Stimulated activated CD4-positive, alpha-beta T cell treated with anti-CD3 and anti-CD28 coated beads, Interleukin-1b, Interleukin-23, amount 100 ng/mL, for 48 hours (primary cell): ENCODE measurements at regions not wholly inside any gene's neighbourhood (a gene's known extent, or its start where the extent isn't known, plus 50 kb on each side); places are given as distances from the start of the nearest gene placed in this dataset.
"Not testable (repeated sequence)": the region's sequence is repeated elsewhere in the genome, so short reads cannot be mapped to it uniquely, and the experiment has no call there.

Experiments
- DNase-seq: peaks from one replicate; pipeline ENCODE4 v3.0.0-alpha.2; 2020

DNA sequence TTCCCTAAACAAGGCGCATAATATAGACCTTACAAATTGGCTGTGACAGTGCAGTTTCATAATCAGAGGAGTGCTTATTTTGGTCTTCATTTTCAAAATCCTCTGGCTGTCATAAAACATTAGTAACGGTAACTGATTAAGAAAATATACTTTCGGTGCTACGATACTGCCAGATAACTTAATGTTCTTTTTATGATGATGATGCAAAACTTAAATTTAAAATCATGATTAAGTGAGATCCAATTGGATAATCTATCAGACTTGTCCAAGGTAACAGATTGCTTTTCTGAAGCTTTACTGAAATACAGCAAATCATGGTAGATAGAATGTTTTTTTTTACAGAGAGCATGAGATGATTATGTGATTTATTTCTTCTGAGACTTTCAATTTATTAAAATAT is 364.2 kb upstream of the CNTN3 start:
- no peak for DNase-seq

DNA sequence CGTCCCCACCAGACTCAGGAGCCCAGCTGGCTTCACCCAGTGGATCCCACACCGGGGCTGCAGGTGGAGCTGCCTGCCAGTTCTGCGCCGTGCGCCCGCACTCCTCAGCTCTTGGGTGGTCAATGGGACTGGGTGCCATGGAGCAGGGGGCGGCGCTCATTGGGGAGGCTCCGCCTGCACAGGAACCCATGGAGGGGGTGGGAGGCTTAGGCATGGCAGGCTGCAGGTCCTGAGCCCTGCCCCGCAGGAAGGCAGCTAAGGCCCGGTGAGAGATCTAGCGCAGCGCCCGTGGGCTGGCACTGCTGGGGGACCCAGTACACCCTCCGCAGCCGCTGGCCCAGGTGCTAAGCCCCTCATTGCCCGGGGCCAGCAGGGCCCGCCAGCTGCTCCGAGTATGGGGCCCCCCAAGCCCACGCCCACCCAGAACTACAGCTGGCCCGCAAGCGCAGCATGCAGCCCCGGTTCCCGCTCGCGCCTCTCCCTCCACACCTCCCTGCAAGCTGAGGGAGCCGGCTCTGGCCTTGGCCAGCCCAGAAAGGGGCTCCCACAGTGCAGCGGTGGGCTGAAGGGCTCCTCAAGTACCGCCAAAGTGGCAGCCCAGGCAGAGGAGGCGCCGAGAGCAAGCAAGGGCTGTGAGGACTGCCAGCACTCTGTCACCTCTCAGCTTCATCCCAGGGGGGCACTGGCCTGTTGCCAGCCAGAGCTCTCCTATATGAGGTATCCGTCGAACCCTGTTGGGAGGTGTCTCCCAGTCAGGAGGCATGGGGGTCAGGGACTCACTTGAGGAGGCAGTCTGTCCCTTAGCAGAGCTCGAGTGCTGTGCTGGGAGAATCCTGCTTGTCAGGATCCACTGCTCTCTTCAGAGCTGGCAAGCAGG is 370.8 kb upstream of the CNTN3 start:
- not testable (repeated sequence) for DNase-seq

DNA sequence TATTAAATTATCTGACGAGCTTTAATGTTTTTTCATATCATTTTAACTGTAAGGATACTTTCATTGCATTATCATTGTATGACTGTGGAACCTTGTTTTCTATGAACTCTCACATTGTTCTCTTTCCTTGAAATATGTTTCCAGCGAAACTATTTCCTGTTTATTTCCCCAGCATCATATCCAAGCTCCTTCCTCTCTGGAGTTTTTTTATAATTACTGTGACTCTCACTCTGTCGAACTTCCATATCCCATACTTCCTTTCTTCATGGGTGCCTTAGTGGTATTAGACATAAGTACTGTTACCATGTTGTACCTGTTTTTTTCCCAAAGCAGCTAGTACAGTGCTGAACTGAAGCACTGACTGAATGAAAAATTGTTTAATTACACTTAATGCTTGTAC is 373.6 kb upstream of the CNTN3 start:
- no peak for DNase-seq

DNA sequence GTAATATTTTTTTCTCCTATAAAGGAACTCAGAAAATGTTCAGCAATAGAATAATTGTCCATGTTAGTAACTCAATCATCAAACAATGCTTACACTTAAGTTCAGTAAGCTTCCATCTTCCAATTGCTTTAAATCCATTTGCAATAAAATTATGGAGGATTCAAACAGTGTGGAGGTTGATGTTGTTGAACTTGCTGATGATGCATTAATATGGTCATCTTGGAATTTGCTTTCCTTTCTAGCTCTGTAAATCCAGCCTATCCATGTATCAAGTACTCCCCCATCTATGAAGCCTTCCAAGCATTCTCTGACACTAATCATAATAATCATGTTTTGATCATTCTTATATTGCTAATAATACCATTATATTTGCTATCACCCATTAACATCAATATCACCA is 378.4 kb upstream of the CNTN3 start:
- DNase-seq = no peak

DNA sequence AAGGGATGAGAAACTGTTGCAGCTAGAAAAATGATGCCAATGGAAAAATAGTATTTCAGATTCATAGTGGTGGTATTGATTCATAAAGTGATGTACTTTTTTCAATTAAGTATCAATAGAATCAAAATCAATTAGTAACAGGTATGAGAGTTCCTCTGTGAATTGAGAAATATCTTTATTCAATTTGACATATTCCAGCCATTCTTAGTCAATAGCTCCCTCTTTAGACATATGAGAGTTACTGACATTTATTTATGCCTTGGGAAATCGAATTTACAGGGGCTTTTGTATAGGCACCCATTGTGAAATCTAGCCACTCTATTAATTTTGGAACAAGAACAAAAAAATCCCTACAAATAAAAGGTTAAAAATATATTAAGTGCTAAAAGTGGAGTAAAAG is 386.9 kb upstream of the CNTN3 start:
- no peak for DNase-seq

DNA sequence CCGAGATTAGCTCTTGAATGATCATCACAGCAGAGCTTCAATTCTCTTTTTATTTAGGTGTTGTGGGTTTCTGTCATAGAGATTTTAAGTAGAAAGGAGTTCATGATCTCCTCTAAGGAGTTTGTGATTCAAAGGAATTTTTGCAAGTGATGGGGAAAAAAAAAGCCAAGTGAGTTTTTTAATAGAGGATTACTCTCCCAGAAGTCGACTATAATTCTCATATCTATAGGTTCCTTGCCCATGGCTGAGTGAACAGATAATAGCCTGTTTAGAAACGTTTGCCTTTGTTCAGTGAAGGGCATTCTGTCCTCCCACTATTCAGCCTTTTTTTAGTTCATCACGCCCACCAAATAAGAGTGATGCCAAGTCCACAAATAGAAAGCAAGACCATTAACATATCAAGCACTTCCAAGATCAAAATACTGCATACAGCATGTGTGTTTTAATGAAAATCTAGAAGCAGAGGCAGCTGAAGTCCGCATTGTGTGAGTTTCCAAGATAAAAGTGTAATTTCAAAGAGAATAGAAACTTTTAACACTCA is 398.4 kb upstream of the CNTN3 start:
- no peak for DNase-seq

DNA sequence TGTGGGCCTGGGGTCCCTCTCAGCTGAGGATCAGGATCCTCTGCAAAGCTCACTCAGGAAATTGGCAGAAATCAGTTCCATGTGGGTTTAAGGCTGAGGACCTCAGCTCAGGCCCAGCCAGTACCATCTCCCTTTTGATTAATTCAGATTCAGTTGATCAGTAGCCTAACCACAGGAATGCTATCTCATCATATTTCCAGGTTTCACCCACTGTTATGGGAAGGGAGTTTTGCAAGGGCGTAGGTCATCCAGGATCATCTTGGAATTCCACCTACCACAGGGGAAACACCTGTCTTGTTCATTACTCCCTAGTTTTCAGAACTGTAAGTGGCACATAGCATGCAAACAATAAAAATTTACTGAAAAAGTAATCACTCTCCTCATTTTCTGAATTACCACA is 399.5 kb upstream of the CNTN3 start:
- no peak for DNase-seq

GRCh38 chr3:75015280-75015679 is 400.8 kb upstream of the CNTN3 start:
- DNase-seq = no peak

- no peak for DNase-seq
Measured at GRCh38 chr3:75035146-75035545, 420.7 kb upstream of the CNTN3 start.

- DNase-seq = no peak
Measured at GRCh38 chr3:75042941-75043340, 428.5 kb upstream of the CNTN3 start.

DNA sequence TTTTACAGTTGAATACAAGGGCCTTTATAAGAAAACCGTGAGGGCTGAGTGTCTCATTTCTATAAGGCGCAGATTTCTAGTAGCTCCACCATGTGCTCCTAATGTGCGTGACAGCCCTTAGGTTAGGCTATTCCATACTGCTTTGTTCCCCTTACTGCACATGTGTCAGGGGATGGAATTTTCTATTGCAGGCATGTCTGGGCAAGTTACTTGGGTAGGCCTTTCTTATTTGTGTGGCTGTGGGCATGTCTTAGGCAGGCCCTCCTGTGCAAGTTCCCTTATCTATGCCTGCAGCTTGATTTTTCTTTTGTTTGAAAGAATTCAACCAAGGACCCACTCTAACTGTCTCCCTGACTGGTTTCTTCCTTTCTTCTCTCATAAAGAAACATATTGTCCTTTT is 434.2 kb upstream of the CNTN3 start:
- DNase-seq = no peak

DNA sequence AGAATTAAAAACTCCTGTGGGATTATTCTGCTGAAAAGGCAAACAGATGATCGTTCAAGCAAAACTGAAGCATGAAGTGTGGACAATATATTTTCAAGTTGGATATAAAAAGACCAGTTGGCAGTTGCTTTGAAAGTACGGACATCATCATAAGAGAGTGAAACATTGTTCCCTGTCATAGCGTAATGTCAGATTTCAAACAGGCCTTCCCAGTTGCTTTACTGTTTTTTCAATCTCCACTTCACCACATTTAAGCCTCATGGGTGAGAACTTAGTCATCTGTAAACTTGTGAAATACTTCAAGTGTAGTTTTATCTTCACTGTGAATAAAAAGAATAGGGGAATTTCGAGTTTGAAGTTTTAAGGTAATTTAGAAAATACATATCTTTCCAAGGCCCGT is 435.1 kb upstream of the CNTN3 start:
- no peak for DNase-seq

DNA sequence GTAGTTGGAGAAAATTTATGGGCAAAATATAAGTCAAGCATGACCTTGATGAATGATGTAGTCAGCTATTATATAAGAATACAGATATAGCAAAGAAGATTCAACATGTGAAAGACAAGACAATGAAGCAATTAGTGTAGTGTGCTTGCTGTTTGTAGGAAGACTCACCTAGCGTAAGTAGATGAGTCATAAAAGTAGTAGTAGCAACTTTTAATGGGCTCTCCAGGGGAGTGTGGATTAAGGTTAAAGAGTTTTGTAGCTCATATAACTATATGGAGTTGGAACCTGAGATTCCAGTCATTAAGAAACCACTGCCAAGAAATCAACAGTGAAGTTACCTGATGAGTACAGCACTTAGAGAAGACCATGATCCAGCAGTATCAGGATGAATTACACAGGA is 444.7 kb upstream of the CNTN3 start:
- no peak for DNase-seq

DNA sequence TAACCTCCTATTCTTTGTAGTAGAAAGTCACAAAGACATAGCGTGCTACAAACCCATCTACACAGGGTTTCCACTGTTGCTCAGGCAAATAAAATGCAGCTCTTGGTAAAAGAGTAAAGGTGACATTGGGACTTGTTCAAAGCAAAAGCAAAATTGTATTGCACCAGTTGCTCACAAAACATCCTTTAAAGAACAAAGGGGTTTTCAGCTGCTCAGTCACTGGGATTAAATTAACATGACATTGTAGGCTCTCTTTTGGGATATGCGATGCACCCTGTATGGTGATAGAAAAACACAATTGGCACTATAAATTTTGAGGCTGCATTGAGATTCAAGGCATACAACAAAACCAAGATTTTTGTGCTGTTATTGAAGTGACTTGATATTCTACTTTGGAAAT is 447.3 kb upstream of the CNTN3 start:
- DNase-seq = no peak

GRCh38 chr3:75075158-75075557 is 460.7 kb upstream of the CNTN3 start:
- no peak for DNase-seq

- no peak for DNase-seq
Measured at GRCh38 chr3:75076481-75076880, 462.0 kb upstream of the CNTN3 start.

DNA sequence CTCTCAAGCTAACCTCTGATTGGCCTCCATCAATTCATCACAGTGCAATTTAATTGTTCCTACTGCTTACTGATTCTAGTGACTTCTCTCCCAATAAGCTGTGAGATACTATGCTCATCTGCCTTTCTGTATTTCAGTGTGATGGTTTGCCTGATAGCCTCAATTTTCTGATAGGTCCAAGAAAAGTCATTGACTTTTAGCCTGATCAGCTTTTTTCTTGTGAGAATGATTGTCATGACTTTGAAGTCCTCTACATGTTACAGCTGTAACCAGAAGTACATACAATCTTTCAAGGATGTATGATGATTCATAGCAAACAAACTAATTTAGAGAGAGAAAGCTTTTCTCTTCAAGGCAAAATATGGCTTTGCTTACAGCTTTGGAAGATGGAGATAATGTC is 463.8 kb upstream of the CNTN3 start:
- DNase-seq = no peak

- DNase-seq = no peak
Measured at GRCh38 chr3:75082845-75083244, 468.4 kb upstream of the CNTN3 start.

- DNase-seq = no peak
Measured at GRCh38 chr3:75089841-75090240, 475.4 kb upstream of the CNTN3 start.

DNA sequence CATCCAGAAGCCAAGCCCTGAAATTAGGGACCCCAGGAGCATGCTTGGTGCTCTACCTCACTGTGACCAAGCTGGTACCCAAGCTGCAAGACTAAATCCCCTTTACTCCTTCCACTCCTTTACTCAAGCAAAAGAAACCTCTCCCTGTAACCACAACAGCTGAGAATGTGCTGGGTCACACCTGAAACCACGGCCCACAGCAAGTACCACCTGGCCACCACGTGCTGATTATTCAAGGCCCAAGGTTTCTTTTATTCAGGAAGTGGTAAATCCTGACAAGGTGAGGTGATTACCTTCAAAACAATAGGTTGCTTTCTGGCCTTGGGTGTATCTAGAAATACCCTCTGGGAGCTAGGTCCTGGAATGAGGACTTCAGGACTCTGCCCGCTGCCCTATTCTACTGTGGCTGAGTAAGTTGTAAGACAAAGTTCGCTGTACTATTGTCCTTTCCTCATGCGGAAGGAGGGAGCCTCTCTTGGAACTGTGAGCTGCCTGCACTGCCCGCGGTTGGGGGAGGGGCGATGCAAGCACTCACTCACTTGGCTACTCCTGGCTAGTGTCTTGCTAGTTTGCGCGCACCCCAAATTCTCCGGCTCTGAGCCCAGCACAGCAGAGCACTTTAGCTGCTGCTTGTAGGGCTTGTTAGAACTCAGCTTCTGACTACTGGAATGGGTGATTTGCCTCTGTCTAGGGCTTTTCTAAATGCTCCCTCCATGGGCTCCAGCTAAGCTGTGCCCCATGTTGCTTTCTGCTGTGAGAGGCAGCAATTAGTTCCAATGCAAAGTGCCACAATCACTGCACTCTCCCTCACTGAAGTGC is 487.1 kb upstream of the CNTN3 start:
- no peak for DNase-seq

- DNase-seq = no peak
Measured at GRCh38 chr3:75110741-75111140, 496.3 kb upstream of the CNTN3 start.

GRCh38 chr3:75115695-75116094 is 501.2 kb upstream of the CNTN3 start:
- DNase-seq = no peak

DNA sequence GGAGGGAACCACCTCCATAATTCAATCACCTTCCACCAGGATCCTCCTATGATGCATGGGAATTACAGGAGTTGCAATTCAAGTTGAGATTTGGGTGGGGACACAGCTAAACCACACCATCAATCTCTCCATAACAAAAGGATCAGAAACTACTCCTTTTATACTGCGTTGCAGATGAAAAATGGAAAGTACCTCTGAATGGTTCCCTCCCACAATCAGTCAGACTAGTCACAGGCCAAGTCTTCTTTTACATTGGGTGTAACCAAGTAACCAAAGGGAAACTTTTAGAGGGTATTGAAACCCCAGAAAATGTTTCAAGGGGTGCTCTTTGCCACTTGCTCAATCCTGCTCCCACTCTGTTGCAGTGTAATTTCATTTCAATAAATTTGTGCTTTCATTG is 504.3 kb upstream of the CNTN3 start:
- no peak for DNase-seq

GRCh38 chr3:75126556-75126955 is 512.1 kb upstream of the CNTN3 start:
- no peak for DNase-seq
